ENCODE measurements at regions not wholly inside any gene's neighbourhood (a gene's known extent, or its start where the extent isn't known, plus 50 kb on each side); places are given as distances from the start of the nearest gene placed in this dataset.

DNA sequence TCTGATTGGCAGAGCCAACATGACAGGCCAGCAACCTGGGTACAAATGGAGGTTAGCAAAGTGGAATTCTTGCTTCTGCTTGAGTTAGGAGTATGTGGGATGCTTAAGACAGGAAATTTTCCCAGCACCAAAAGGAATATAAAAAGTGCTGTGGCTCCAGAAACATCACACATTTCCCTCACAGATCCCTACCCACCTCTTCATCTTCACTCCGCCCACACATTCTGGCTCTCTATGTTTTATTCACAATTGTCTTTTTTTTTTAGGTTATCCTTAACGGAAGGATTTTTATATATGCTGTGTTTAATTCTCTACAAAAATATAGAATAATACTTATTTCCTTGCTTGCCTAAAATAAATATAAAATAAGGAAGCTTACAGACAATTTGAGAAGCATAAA is 563.3 kb upstream of the HS3ST5 start:
- in situ Hi-C loops (cut with HindIII; ENCODE audit: low sequenced_read_pairs), result no loop called here
- DNase-seq (ENCODE audit: low read depth, low spot score), result no peak
- TF ChIP-seq, protein P1, sequence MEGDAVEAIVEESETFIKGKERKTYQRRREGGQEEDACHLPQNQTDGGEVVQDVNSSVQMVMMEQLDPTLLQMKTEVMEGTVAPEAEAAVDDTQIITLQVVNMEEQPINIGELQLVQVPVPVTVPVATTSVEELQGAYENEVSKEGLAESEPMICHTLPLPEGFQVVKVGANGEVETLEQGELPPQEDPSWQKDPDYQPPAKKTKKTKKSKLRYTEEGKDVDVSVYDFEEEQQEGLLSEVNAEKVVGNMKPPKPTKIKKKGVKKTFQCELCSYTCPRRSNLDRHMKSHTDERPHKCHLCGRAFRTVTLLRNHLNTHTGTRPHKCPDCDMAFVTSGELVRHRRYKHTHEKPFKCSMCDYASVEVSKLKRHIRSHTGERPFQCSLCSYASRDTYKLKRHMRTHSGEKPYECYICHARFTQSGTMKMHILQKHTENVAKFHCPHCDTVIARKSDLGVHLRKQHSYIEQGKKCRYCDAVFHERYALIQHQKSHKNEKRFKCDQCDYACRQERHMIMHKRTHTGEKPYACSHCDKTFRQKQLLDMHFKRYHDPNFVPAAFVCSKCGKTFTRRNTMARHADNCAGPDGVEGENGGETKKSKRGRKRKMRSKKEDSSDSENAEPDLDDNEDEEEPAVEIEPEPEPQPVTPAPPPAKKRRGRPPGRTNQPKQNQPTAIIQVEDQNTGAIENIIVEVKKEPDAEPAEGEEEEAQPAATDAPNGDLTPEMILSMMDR (IDR thresholded peaks at IDR 0.05; ENCODE audit: low read depth, low read length), result no peak
- no peak overlapping the region for H3K4me3 ChIP-seq (ENCODE audit: low read depth, low read length)

DNA sequence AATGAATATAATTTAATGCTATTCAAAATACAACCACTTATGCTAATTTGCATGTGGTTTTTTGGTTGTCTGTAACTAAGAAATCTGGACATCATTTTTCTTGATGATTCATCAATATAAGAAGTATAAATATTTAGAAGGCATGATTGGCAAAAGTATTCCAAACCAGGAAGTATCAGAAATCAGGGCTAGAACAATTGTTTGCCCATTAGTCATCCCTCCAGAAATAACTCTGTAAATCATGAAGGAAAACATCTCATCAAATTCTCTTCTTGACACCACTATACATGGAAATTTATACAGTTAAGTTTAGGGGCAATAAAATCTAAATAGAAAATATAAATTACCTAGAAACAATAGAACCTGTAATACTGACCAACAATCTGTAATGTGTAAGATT is 554.7 kb upstream of the HS3ST5 start:
- in situ Hi-C loops (cut with HindIII; ENCODE audit: low sequenced_read_pairs), result no loop called here
- DNase-seq (ENCODE audit: low read depth, low spot score), result no peak
- TF ChIP-seq, protein P1 (IDR thresholded peaks at IDR 0.05; ENCODE audit: low read depth, low read length), result no peak
- no peak overlapping the region for H3K4me3 ChIP-seq (ENCODE audit: low read depth, low read length)

DNA sequence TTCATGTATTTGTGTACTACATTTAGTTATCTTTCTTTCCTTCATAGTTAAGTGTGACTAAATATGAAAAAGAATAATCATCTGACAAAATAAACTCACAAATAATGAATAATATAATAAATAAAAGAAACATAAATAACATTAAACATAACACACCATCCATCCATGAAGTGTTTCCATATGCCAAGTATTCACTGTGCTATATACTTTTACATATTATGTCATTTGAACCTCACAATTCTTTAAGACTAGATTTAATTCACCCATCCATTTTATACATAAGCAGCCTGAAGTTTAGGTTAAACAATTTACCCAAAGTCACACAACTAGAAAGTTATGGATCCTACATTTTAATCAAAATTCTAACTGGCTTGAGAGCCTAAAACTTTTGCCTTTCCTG is 549.4 kb upstream of the HS3ST5 start:
- no peak overlapping the region for H3K4me3 ChIP-seq (ENCODE audit: low read depth, low read length)
- in situ Hi-C loops (cut with HindIII; ENCODE audit: low sequenced_read_pairs), result no loop called here
- TF ChIP-seq, protein P1 (IDR thresholded peaks at IDR 0.05; ENCODE audit: low read depth, low read length), result no peak
- no peak for DNase-seq (ENCODE audit: low read depth, low spot score)

DNA sequence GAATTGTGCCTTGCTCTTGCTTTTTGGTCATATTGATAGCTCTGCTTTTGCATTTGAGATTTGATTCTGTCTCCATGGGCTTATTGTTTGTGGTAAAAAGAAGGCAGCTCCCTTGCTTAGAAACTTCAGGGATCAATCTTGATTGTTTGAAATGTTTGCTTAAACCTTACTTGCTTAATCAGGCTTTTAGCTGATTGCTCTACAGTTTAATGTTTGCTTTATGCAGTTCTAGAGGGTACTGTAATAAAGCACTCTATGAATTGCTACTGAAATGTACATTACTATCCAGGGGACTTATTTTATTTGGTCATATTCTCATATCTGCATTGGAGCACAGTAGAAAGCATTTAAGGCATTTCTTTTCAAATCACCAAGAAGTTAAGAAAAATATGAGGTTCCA is 545.4 kb upstream of the HS3ST5 start:
- in situ Hi-C loops (cut with HindIII; ENCODE audit: low sequenced_read_pairs), result no loop called here
- no peak for DNase-seq (ENCODE audit: low read depth, low spot score)
- H3K4me3 ChIP-seq (ENCODE audit: low read depth, low read length), result no peak overlapping the region
- TF ChIP-seq, protein P1 (IDR thresholded peaks at IDR 0.05; ENCODE audit: low read depth, low read length), result no peak

DNA sequence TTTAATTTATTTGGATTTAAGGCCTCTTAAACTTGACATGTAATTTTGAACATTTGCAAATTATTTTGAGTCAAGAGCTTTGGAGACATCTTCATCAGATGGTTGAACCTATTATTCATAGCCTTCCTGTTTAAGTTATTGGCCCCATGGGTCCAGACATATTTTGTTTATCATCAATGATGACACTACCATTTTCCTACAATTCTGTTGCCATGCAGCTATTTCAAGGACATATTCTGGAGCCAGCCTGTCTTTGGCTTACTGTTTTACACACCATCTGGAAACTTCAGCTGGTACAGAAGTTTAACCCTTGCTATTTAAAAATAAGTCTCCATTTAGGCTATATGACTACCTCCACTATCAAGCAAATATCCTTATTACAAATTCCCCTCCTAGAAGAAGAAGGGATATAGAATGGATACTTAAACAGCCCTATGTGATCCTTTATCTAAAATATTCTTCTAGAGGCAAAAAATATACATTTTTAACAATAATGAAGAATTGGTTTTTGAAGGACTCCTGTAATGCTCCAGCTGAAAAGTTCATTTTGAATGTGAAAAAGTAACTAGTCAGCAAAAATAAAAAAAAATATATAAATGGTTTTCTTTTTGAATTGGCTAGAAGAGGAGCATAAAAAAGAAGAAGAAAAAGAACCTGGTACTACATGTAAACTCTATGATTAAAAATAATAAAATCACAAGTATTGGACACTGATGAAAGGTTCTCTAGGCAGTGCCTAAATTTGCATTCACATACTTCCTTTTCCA is 544.0 kb upstream of the HS3ST5 start:
- in situ Hi-C loops (cut with HindIII; ENCODE audit: low sequenced_read_pairs), result no loop called here
- TF ChIP-seq, protein P1 (IDR thresholded peaks at IDR 0.05; ENCODE audit: low read depth, low read length), result no peak
- no peak overlapping the region for H3K4me3 ChIP-seq (ENCODE audit: low read depth, low read length)
- DNase-seq (ENCODE audit: low read depth, low spot score), result no peak

DNA sequence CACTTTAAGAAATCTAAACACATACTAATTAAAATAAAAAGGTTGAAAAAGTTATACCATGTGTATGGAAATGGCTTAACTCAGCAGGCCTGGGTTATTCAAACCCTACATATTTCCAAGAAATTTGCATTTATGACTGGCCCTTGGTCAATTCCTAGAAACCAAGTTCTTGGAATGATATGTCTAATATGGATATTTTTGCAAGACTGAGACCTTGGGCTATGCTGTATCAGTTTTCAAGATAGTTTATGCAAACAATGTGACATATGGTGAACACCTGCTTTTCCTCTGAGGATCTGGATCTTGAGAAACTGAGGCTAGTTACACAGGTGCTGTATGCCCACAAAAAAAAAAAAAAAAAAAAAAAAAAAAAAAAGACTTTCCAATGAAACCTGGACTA is 536.9 kb upstream of the HS3ST5 start:
- no peak overlapping the region for H3K4me3 ChIP-seq (ENCODE audit: low read depth, low read length)
- TF ChIP-seq, protein P1 (IDR thresholded peaks at IDR 0.05; ENCODE audit: low read depth, low read length), result no peak
- DNase-seq (ENCODE audit: low read depth, low spot score), result no peak
- in situ Hi-C loops (cut with HindIII; ENCODE audit: low sequenced_read_pairs), result no loop called here

Data from astrocyte of the spinal cord (primary cell).